GM18507 (cell line): ENCODE measurements at regions not wholly inside any gene's neighbourhood (a gene's known extent, or its start where the extent isn't known, plus 50 kb on each side); places are given as distances from the start of the nearest gene placed in this dataset.
"Not testable (repeated sequence)": the region's sequence is repeated elsewhere in the genome, so short reads cannot be mapped to it uniquely, and the experiment has no call there.

Source experiments
- DNase-seq: peaks from one replicate; pipeline ENCODE4 v3.0.0; 2011; ENCODE audit warnings: low read depth; ENCODE audit not compliant: insufficient read length; ENCODE audit errors: extremely low spot score
- FAIRE-seq: peaks from 2 replicates; lab custom pipeline; 2011; peaks lifted over from hg19 to GRCh38; lab: Jason Lieb, UNC

DNA sequence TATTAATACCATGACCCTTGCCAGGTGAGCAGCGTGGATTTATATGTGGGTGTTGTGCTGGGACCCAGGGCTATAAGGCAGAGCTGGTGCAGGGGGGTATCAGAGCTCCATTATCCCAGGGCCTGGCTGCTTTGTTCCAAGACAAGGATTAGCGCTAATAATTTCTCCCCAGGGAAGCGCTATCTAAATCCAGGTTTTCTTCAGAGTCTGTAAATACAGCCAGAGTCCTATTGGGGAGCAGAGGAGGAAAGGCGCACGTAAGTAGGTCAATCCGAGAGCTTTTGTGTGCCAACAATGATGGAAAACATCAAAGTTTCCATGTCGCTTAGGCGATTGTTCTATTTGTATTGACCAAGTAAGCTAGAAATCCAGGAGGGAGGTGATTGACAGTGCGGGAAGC, 1009.7 kb downstream of the VRK1 start:
- no peak for DNase-seq
- no peak for FAIRE-seq

DNA sequence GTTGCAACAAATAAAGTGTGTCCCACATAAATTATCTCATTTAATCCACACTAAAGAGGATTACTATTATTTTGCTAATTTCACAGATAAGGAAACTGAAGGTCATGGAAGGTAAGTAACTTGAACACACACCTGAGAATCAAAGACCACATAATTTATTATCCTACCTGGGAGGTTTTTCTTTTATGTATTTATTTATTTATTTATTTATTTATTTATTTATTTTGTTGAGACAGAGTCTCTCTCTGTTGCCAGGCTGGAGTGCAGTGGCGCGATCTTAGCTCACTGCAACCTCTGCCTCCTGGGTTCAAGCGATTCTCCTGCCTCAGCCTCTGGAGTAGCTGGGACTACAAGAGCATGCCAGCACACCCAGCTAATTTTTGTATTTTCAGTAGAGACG, 1011.4 kb downstream of the VRK1 start:
- DNase-seq, FAIRE-seq: not testable (repeated sequence)

DNA sequence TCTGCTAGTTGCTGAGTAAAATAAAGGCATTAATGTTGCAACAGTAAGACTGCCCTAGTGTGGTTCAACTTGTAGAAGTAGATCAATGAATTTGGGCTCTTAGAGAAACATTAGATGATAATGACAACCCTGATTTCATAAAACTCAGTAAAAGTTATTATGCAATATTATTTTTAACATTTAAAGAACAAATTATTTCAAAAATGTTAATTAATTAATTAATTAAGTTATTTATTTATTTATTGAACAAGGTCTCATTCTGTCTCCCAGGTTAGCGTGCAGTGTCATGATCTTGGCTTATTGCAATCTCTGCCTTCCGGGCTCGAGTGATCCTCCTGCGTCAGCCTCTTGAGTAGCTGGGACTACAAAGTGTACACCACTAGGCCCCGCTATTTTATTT, 1016.4 kb downstream of the VRK1 start:
- no peak for FAIRE-seq
- no peak for DNase-seq

DNA sequence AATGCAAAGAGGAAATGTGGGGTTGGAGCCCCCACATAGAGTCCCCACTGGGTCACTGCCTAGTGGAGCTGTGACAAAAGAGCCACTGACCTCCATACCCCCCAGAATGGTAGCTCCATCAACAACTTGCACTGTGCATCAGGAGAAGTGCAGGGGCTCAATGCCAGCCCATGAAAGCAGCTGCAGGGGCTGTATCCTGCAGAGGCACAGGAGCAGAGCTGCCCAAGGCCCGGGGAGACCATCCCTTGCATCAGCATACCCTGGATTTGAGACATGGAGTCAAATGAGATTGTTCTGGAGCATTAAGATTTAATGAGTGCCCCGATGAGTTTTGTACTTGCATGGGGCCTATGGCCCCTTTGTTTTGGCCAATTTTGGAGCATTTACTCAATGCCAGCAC, 1023.6 kb downstream of the VRK1 start:
- FAIRE-seq (no peak), DNase-seq (no peak)

DNA sequence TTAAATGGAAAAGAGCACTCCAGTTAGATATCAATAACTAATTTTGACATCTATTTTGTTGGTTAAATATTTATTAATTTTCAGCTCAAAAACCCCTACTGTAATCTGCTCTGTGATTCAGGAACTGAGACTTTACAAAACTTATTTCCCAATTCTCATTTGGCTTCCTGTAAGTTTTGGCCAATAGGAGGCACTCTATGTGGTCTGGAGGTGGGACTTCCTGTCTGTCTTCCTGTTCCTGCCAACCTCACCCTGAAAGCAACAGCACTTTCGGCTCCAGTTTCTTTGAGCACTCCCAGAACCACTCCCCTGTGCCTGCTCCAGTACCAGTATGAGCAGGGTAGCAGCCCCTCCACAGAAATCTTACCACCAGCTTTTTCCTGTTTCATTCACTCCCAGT, 1027.0 kb downstream of the VRK1 start:
- DNase-seq, result no peak
- no peak for FAIRE-seq

DNA sequence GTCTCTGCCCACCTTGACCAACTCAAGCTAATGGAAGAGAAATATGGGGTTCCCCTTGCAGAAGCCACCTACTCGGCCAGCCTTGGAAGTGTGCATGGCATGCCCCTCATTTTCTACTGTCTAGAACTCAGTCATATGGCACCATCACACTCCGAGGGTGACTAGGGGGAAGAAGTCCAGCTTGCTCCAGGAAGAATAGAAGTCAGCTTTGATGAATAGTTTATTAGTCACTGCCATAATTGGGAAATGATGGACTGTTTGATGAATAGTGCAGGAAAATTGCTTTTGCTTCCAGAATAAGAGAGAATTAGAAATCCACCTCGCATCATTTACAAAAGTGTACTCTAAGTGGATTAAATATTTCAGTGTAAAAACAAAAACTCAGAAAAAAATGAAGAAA, 1030.6 kb downstream of the VRK1 start:
- no peak for FAIRE-seq
- no peak for DNase-seq

DNA sequence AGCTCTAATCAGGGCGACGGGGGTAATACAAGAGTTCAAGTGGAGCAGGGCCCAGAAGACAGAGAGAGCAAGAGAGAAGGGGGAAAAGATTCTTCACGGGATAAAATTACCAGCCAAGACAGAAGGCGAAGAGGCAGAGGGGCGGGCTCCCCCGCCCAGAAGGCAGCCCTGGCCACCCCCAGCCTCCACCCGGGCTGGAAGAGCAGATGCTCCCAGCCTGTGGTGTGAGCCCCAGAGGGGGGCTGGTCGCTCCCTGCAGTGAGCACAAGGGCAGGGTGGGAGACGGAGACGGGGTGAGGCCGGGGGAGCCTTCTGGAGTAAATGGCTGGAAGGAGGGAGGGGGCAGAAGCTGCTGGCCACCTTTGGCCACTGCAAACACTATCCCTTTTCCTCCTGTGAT, 1035.6 kb downstream of the VRK1 start:
- FAIRE-seq, result no peak
- no peak for DNase-seq

DNA sequence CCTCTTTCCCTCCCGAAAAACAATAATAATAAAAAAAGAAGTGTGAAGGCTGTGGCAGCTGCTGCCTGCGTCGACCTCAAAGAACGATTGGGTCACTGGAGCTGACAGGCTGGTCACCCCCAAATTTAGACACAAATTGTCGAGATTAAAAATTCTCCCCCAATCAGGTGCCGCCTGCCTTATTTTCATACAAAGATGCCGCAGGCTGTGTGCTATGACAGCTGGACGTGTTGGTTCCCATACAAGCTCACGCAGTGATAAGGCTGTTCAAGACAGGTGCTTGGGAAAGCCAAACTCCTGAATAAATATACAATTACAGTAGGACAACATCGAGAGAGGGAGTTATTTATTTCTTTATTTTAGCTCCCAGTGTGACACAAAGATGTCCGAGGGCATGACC, 1041.8 kb downstream of the VRK1 start:
- FAIRE-seq (no peak), DNase-seq (no peak)

DNA sequence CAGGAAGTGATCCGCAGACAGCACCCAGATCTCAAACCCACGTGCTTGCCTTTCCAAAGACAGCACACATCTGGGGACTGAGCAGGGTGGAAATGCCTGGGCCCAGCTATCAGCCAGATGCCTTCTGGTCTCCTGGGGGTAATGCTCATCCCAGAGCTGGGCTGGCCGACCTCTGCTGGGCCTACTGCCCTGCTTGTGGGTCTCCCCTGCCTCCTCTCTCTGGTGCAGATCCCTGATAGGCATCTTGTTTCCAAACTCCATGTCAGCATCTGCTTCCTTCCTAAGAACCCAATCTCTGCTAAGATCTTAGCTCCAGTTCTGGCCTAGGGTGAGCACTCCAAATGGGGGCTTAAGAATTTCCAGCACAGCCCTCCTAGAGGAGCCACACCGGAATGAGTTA, 1043.0 kb downstream of the VRK1 start:
- no peak for DNase-seq
- no peak for FAIRE-seq

DNA sequence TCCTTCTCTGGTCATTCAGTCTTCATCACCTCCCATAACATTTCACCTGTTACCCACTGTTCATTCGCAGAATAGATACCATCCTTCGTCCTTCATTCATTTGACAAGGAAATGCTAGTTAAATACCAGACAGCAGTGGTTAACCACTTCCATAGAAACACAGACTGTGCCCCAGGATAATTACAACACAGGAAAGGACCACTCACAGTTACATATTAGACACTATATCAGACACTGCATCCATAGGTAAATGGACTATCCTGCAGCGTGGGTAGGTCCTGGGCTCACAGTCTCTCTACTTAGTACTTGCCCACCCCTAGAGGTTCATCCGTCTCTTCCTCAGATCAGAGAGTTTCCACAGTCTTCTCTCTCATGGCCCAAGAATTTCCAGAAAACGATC, 1044.6 kb downstream of the VRK1 start:
- DNase-seq (no peak), FAIRE-seq (no peak)

DNA sequence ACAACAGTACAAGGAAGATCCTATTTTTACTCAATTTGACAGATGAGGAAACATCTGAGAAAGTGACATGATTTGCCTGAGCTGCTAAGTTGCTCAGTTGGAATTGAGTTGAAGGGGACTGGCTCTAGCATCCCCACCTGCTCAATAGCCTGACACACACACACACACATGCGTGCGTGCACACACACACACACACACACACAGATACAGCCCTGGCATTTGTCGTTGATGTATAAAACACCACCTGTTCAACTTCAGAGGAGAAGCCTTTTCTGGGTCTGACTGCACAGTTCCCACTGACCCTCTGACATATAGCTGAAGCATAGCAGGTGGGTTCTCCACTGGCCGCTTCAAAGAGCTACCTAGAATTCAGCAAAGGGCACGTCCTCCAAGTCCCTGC, 1045.9 kb downstream of the VRK1 start:
- FAIRE-seq (no peak), DNase-seq (no peak)

DNA sequence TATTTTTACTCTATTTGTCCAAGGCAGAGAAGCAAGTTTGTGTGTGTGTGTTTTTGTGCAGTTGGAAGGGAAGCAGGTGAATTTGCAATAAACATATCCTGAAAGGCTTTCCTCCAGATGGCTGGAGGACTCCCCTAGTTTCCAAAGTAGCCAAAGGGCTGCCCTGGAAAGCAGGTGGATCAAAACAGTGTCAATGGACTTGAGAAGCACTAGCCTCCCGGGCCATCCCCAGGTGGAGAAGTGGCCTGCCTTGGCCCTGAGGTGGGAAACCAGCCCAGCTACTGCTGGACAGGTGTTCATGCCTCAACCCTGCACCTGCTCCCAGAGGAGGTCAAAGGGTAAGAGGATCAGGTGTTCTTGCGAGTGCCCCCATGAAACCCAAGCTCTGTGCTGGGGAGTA, 1046.9 kb downstream of the VRK1 start:
- FAIRE-seq (no peak), DNase-seq (no peak)

DNA sequence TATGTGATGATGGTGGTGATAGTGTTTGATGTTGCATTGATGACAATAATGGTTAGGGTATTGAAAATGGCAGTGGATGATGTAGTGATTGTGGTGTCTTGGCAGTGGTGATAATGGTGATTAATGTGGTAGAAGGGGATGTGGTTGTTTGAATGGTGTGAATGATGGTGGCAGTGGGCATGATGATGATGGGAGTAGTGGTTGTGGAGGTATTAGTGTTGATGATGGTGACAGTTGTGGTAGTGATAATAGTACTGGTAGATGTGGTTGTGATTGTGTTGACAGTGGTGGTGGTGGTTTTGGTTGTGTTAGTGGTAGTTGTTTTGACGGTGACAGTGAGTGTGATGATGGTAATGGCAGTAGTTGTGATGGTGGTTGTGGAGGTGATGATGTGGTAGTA, 1049.0 kb downstream of the VRK1 start:
- DNase-seq (no peak), FAIRE-seq (no peak)

DNA sequence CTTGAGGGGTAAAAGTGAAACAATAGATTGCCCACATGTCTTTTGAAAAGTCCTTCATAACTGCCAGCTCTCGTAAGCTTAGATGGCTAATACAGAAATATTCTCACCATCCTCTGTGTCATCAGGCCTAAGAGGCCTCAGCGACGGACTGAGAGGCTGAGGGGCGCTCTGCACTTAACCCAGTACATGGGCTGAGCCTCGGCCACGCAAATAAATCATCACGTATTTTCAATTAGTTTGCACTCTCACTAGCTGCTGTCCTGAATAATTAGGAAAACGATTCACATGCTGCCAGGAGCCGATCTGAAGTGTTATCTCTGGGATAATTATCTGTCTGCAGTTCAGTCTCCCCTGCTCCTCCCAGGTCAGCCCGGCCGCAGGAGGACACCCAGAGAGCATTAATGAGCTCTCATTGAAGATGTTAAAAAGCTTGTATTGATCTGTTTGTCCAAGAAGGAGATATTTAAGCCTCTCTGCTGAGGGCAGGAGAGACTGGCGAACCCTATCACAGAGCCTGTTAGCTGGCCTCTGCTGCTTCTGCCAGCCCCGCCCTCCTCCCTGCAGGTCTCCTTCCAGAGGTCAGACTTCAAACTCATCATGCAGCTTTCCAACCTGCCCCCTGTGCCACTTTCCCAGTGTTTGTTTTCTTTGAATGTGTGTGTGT, 1051.3 kb downstream of the VRK1 start:
- DNase-seq (no peak), FAIRE-seq (no peak)

DNA sequence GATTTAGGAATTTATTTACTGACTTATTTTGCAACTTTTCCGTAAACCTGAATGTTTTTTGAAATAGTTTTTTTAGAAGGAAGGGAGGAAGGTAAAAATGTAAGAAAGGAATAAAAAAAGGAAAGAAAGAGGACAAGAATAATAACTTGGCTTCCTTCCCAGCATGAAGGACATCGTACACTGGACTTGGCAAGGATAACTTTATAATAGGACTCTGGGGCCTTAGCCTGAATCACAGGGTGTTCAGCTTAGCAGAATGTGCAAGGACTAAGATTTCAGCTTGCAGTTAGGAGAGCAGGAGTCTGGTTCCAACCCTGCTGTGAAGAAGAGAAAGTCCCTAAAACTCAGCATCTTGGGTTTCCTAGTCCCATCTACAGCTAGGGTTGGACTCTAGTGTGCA, 1053.3 kb downstream of the VRK1 start:
- no peak for FAIRE-seq
- no peak for DNase-seq

DNA sequence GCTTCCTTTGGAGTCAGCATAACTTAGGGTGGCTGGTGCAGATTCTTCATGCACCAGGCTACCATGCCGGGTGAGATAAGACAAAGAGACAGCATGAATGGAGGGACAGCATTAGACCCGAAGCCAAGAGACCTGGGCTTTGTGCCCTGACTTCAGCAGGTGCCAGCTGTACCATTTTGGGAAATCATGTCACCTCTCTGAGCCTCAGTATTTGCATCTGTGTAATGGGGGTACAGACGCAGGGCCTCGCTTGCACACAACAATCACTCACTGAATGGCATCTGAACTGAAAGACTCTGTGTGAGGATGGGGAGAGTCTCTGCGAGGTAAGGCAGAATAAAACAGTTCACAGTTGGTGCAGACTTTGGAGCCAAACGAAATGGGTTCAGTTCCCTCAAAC, 1053.7 kb downstream of the VRK1 start:
- no peak for FAIRE-seq
- DNase-seq, result no peak

DNA sequence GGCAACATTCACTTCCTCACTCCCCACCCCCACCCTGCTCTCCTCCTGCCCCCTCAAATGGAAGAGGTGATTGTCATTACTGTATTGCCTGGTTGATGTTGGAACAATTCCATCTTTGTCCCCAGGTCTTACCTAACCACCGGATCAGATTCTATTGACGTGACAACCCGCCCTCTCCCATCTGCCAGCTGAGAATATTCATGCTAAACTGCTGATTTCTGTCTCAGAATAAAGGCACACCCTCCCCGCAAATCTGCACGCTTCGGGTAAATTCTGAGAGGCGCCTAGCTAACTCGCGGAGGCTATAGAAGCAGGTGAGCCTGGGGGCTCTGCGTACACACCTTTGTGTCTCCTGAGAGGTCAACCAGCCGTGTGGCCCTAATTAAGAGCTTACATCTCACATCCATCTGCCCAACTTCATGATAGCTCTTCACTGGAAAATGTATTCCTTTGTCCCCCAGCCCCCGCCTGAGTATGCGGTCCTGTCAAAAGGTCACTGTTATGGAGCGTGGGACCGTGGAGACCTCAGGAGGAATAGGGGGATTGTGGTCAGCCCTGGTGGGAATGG, 1054.3 kb downstream of the VRK1 start:
- no peak for FAIRE-seq

DNA sequence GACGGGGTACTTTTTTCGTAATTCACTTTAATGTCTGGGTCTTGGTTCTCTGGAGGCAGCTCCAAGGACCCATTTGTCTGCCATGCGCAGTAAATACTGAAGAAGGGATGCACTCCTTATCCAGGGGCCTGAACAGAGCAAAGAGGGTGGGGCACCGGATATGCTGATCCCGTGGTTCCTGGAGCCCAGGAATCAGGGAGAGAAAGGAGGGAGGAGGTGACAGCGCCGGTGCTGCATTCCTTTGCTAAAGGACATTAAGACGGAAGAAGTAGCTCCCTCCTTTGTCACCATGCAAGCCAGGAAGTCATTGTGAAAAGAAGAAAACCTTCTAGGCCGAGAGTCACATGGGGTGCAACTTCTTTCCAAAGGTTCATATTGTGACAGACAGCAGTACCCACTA, 1057.7 kb downstream of the VRK1 start:
- no peak for FAIRE-seq
- DNase-seq, result no peak

More for the DNA sequence above, 1054.3 kb downstream of the VRK1 start:
- no peak for DNase-seq

DNA sequence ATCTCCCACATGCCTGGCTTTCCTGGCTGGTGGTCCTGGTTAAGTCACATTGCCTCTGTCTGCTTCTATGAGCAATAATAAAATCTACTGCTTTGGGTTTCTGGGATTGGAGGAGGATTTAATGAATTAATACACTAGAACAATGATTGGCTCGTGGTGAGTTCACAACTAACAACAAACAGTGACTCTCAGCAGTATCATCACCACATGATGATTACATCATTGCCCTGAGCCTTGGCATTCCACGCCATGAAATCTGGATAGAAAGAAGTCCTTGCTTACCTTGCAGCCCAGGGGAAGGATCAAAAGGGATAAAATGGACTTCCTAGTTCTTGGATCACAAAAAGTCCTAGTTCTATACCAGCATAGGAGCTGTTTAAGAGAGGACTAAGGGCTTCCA, 1069.0 kb downstream of the VRK1 start:
- FAIRE-seq, result no peak

DNA sequence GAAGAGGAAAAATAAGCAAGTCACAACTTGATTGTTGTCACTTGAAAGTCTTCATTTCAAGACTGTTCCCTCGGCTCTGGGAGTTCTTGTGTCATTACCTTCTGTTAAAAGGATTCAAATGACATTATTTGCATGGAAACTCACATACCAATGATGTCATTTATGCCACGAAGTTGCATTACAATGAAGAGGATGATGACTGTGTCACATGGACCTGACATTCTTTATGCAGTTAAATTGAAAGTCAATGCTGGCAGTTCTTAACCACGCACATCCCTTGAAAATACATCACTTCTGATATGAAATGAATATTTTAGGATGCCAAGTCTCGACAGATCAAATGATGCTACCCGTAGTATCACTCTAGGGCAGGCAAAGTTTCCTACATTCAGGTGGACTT, 1069.5 kb downstream of the VRK1 start:
- DNase-seq (no peak), FAIRE-seq (no peak)

More for the DNA sequence above, 1069.0 kb downstream of the VRK1 start:
- DNase-seq, result no peak

DNA sequence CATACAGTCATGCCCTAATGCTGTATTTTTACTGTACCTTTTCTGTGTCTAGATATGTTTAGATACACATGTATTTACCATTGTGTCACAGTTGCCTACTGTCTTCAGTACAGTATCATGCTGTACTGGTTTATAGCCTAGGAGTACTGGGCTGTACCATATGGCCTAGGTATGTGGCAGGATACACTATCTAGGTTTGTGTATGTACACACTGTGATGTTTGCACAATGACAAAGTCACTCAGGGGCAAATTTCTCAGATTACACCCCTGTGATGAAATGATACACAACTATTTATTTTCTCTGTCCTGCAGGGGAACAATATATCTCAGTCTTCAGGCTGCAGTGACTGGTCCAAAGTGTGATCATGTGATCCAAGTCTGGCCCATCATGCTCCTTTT, 1076.1 kb downstream of the VRK1 start:
- no peak for FAIRE-seq
- DNase-seq, result no peak

DNA sequence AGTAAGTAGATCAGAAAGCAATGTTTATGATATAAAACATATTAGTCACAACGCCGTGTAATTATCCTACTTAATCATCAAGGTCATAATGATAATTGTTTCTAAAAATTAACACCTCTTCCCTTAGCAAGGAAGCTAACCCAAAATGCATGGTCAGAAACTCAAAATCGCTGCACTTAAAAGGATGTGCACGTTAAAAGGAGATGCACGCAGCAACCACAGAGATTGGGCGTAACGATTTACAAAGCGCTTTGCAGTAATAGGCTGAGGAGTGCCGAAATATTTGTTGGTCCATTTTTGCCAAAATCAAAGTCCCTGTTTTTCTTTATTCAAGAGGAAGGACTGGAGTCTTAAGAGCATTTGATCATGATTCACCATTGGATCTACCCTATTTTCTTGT, 1077.2 kb downstream of the VRK1 start:
- FAIRE-seq (no peak), DNase-seq (no peak)
